SK-N-SH (cell line): ENCODE measurements at regions not wholly inside any gene's neighbourhood (a gene's known extent, or its start where the extent isn't known, plus 50 kb on each side); places are given as distances from the start of the nearest gene placed in this dataset.

Experiments used
- CHD2 ChIP-seq: fragments of 150-350 bp; IDR thresholded peaks from 2 replicates; pipeline ENCODE4 v1.6.1; 2018; ENCODE audit warnings: low read length; ENCODE audit not compliant: partially characterized antibody
- CTCF ChIP-seq: fragments of 200-600 bp; sonication (generic); IDR thresholded peaks from 2 replicates; pipeline ENCODE4 v1.6.1; 2017; ENCODE audit warnings: antibody characterized with exemption, mild to moderate bottlenecking, moderate library complexity
- EP300 ChIP-seq, 2 experiments: IDR thresholded peaks; 2 replicates each; pipeline versions ENCODE4 v1.4.0 to v1.6.1; 2012; ENCODE audit warnings: borderline replicate concordance in 1 of 2, low read depth in 1 of 2, low read length in 1 of 2
- GABPA ChIP-seq: IDR thresholded peaks from 2 replicates; pipeline ENCODE4 v1.4.0; 2012; ENCODE audit warnings: low read depth, mild to moderate bottlenecking
- GATA2 ChIP-seq: sonication (generic); formaldehyde crosslinking; IDR thresholded peaks from 2 replicates; pipeline ENCODE4 v1.5.0; 2020; ENCODE audit warnings: mild to moderate bottlenecking, missing genetic modification reagents
- IRF3 ChIP-seq: fragments of 150-350 bp; IDR thresholded peaks from 2 replicates; pipeline ENCODE4 v1.6.1; 2016; ENCODE audit warnings: mild to moderate bottlenecking, low read depth, low read length
- JUND ChIP-seq: IDR thresholded peaks from 2 replicates; pipeline ENCODE4 v1.4.0; 2012
- MXI1 ChIP-seq: IDR thresholded peaks from 2 replicates; pipeline ENCODE4 v1.6.1; 2012; ENCODE audit warnings: mild to moderate bottlenecking, low read depth, low read length, improper control_type of control experiment
- NRF1 ChIP-seq: IDR thresholded peaks from 2 replicates; pipeline ENCODE4 v1.6.1; 2012; ENCODE audit warnings: low read depth, mild to moderate bottlenecking, low read length
- REST ChIP-seq: IDR thresholded peaks from 2 replicates; pipeline ENCODE4 v1.6.1; 2012; ENCODE audit warnings: mild to moderate bottlenecking, low read depth, low read length, moderate library complexity
- YY1 ChIP-seq: IDR thresholded peaks from 2 replicates; pipeline ENCODE4 v1.4.0; 2012; ENCODE audit warnings: low read depth, mild to moderate bottlenecking
- ZBTB33 ChIP-seq: IDR thresholded peaks from 2 replicates; pipeline ENCODE4 v1.4.0; 2012; ENCODE audit warnings: low read depth, borderline replicate concordance

GRCh38 chr22:49586244-49586748 is 241.4 kb downstream of the BRD1 start (continued):
- no peak for TF ChIP-seq REST
- no peak for TF ChIP-seq JUND
- no peak for TF ChIP-seq EP300 (IDR thresholded peaks at IDR 0.05; ENCODE audit: borderline replicate concordance in 1 of 2, low read depth in 1 of 2, low read length in 1 of 2)
- TF ChIP-seq GABPA: no peak
- no peak for TF ChIP-seq NRF1
- TF ChIP-seq IRF3: no peak
- TF ChIP-seq YY1: no peak
- TF ChIP-seq ZBTB33: no peak
- no peak for TF ChIP-seq CHD2
- no peak for TF ChIP-seq MXI1
- no peak for TF ChIP-seq CTCF
- TF ChIP-seq GATA2: no peak
